SW 1271 (cell line): ENCODE measurements at regions not wholly inside any gene's neighbourhood (a gene's known extent, or its start where the extent isn't known, plus 50 kb on each side); places are given as distances from the start of the nearest gene placed in this dataset.
A peak's percentile ranks its signal among the peaks of the same experiment; 100 is the strongest.

Source experiments
- DNase-seq, 2 experiments: peaks; one replicate each; lab custom pipeline; 2025; lab: John Stamatoyannopoulos, UW

DNA sequence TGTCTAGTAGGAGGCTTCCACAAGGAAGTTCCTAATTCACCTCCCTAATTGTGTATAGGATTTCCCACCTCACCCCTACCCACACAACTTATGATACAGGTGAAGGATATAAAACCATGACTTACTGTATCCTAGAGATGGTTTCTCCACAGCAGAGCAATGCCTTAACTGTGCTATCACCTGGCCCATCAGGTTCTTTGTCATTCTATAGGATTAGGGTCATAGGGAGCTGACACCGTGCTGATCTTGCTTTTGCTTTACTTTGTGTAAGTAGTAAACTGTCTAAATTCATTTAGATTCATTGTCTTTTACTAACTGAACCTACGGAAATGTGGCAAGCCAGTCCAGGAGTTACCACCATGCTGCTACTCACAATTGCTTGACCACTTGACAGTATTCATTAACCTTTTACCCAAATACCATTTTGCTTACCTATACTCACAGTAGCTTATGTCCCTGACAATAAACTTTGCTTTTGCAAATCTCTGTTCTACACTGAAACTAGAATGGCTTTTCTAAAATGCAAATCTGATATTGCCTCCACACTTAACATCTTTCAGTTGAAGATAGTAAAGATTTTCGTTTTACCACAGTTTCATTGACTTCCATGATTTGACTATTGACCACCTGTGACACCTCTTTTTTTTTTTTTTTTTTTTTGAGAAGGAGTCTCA, 147.6 kb downstream of the IFI44 start:
- DNase-seq = no peak

DNA sequence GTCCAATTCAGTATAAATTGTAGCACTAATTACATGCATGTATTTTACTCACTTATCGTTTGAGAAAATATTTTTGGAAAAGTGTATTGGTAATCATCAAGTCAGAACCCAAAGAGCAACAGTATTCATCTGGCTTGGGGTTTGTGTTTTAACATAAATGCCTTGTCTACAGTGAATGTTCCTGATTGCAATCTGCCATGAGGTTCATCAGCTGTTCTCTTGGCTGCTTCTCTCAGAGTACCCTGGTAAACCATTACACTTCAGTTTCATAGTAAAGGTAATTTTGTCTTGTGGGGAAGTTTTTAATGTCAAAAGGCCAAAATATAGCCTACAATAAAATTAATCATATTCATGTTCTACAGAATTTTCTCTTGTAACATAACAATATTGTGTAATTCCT, 150.3 kb downstream of the IFI44 start:
- no peak for DNase-seq

DNA sequence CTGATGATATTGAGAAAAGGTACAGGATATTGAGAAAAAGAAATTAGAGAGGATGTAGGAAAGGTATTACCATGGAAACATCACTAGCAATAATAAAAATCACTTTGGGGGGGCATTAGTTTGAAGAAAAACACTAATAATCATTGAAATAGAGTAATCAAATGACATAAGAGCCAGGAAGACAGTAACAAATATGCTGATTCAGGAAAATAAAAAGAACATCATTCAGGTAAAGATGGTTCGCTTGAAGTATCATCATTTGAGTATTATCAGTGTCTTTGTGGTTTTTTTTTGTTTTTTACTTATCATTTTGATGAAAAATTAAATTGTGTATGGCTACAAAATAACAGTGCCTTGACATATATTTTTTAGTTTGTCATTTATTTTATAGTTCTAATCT, 164.5 kb downstream of the IFI44 start:
- no peak for DNase-seq

DNA sequence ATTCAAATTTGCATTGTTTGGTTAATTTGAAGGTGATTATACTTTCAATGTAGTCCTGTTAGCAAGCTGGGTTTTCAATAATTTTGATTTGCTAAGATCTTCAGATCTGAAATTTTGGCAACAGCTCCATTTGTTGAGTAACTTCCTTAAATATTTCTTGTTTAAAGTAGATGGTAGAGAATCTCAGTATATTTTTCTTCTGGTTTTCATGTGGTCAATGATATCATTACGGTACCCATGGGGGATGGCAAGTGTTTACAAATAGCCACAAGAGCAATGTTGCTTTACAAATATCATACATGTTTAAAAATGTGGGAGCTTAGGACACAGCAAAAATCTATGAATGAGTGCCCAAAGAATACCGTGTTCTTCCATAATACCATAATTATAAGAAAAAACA, 175.9 kb downstream of the IFI44 start:
- no peak for DNase-seq

DNA sequence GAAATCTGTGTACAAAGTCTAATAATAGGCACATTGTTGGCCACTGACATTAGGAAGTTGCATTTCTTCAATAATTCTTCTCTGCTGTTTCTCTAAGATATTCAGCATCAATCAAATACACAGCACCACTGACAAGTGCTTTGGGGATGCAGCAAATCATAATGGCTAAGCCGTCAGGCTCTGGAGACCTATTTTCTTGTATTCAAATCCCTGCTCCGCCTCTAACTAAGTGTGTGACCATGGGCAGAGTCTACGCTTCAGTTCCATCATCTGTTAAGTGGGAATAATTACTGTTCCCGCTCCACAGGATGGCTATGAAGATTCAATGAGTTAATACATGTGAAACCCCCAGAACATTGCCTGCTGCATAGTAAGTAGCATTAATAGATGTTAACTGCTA, 176.9 kb downstream of the ADGRL4 start:
- no peak for DNase-seq

DNA sequence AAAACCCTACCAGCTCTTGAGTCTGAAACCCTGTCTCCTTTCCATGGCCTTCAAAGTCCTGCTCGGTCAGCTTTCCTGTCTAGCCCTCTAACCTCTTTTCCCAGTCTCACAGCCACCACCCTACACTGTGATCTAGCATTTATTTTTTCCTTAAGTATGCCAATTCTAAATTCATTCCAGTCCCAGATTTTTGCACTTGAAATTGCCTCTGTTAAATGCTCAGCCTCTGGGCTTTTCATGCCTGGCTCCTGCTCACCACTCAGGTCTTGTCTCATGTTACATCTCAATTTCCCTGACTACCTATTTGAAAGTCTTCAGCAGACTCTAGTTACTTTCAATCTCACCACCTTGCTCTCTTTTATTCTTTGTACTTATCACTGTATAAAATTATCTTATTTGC, 176.2 kb downstream of the ADGRL4 start:
- no peak for DNase-seq

DNA sequence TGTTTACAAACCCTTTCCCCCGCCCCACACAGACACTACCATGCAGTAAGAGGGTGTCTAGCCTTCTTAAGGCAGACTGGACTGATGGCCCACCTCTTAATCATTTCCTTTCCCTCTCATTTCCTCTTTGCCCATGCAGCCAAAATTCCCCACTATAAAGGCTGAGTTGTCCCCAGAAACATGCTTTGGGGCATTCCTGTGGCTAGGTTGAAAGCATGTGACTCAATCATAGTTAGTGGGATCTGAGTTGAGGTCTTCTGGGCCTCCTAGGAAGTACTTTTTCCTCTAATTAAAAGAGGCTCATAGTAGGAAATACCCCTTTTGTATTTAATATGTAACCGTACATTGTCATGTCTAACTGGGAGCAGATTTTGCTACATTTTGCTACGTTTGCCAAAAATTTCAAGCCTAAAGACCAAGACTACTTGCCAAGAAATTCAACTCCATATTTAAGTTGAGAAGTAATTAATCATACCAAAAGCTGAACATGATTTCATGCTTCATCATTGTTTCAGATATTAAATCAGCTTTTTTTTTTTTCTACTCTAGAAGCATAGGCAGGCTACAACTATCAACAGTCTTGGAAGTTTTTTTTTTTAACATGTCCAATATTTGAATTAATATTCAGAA, 174.7 kb downstream of the ADGRL4 start:
- peak; percentile 68 to 91 for DNase-seq

DNA sequence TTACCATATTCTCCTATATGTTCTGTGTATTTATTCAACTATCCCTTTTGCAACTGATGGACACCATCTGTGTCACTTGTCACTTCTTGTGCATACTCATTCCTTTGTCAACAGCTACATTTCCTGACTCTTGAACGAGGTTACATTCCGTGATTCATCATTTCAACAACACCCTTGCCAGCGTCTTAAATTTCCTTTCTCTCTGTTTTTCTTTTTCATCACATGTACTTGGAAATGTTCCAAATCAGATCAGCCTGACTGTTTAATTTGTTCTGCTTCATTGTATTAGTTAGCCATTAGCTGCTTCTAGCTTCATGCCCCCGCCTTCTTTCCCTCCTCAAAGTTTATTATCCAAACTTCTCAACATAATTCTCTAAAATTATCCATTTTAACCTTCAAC, 173.0 kb downstream of the ADGRL4 start:
- peak; percentile 47 to 77 for DNase-seq

DNA sequence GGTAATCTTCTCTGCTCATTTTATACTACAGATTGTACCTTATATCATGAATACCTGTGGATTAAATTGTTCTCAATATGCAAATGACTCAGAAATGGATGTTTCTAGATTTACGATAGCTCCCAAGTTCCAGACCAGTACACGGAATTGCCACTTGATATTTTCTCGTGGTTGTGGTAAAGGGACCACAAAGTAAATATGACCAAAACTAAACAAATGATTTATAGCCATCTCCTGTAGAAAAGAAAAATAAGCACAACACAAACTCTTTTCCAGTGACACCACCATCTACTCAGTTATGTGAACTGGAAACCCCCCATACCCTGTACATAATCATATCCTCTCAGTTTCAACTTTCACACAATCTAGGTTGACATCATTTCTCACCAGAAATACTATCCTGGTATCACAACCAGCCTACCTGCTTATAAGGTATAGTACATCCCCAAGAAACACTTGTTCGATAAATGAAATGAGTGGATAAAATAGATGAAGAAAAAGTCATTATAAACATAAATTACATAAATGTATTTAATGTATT, 172.3 kb downstream of the ADGRL4 start:
- no peak for DNase-seq

DNA sequence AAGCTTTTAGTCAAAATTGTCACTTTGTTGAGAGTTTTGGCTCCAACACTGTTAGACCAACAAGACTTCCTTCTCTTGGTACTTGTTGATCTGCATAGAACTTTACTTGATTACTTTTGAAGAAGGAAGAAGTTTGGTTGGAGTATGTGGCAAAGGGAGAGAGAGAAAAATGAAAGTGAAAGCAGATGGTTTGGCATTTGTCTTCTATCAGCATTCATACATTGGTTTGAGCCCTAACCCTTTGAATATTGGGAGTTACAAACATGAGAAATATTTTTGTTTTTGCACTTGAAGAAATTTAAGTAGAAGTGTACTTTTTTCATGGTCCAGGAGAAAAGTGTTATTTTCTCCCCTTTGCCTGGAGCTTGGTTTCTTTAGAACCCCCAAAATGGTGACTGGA, 169.8 kb downstream of the ADGRL4 start:
- peak in 1 of 2 experiments; percentile 2 for DNase-seq

DNA sequence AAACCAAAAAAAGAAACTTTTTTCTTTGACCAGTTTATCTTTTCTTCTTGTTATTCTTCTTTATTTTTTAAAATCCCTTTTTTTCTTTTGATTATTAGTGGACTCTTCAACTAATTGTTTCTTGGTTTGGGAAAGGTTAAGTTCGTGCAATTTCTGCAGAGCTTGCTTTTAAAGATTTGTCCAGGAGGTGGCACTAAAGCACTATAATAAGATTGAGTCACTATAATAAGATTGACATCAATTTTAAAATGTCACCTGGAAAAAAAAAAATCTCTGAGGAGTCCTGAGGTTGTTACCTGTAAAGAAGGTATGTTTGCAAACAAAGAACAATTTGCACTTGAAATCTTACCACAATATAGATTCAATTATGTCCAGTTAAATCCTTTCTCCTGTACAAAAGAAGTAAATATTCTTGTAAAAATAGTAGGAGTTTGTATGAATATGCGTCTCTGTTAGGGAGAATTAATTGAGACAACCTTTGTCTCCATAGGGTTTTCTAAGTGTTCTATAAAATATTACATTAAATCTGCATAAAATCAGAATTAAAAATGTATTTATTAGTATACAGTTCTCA, 166.7 kb downstream of the ADGRL4 start:
- DNase-seq = peak in 1 of 2 experiments; percentile 33
